PC-3 (cell line): ENCODE measurements at regions not wholly inside any gene's neighbourhood (a gene's known extent, or its start where the extent isn't known, plus 50 kb on each side); places are given as distances from the start of the nearest gene placed in this dataset.

Source experiments
- EZH2 ChIP-seq: fragments of 300-600 bp; sonication (generic); IDR thresholded peaks from one replicate; pipeline ENCODE4 v1.6.1; 2017; ENCODE audit warnings: antibody characterized with exemption, mild to moderate bottlenecking, low read length; ENCODE audit not compliant: unreplicated experiment
- TF ChIP-seq, protein P1 (sequence below): fragments of 300-600 bp; sonication (generic); conservative IDR thresholded peaks from 2 replicates; pipeline ENCODE4 v1.5.1; 2017; ENCODE audit warnings: antibody characterized with exemption, low read depth, mild to moderate bottlenecking, low read length

DNA sequence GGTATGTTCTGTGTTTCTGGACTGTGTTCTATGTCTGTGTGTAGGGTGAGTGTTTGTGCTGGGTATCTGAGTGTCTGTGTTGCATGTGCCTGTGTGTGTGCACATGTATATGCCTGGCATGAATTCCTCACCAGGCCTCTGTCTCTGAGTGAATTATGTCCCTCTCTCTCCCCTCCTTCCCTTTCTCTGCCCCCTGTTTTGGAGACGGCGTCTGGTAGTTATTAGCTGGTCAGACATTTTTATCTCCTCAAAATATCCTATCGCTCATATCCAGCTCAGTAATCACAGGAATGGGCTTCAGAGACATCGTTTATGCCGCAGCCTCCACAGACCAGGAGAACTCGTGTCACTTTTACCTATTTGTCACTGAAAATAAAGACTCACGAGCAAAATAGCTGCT, 483.2 kb upstream of the BRINP1 start:
- TF ChIP-seq, protein P1, sequence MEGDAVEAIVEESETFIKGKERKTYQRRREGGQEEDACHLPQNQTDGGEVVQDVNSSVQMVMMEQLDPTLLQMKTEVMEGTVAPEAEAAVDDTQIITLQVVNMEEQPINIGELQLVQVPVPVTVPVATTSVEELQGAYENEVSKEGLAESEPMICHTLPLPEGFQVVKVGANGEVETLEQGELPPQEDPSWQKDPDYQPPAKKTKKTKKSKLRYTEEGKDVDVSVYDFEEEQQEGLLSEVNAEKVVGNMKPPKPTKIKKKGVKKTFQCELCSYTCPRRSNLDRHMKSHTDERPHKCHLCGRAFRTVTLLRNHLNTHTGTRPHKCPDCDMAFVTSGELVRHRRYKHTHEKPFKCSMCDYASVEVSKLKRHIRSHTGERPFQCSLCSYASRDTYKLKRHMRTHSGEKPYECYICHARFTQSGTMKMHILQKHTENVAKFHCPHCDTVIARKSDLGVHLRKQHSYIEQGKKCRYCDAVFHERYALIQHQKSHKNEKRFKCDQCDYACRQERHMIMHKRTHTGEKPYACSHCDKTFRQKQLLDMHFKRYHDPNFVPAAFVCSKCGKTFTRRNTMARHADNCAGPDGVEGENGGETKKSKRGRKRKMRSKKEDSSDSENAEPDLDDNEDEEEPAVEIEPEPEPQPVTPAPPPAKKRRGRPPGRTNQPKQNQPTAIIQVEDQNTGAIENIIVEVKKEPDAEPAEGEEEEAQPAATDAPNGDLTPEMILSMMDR: no peak
- TF ChIP-seq EZH2: no peak
